GM23338 (cell line): ENCODE measurements at regions not wholly inside any gene's neighbourhood (a gene's known extent, or its start where the extent isn't known, plus 50 kb on each side); places are given as distances from the start of the nearest gene placed in this dataset.
"Not testable (repeated sequence)": the region's sequence is repeated elsewhere in the genome, so short reads cannot be mapped to it uniquely, and the experiment has no call there.

Experiments
- EZH2 ChIP-seq: fragments of 200-600 bp; sonication (generic); IDR thresholded peaks from one replicate; pipeline ENCODE4 v1.8.0; 2017; ENCODE audit warnings: antibody characterized with exemption, mild to moderate bottlenecking, low read depth; ENCODE audit not compliant: unreplicated experiment
- EZH2phosphoT487 ChIP-seq: fragments of 200-600 bp; sonication (generic); IDR thresholded peaks from one replicate; pipeline ENCODE4 v1.8.1; 2018; ENCODE audit warnings: antibody characterized with exemption; ENCODE audit not compliant: unreplicated experiment
- JUNB ChIP-seq: IDR thresholded peaks from one replicate; pipeline ENCODE4 v1.6.1; 2016; ENCODE audit warnings: antibody characterized with exemption; ENCODE audit not compliant: unreplicated experiment
- NANOG ChIP-seq: IDR thresholded peaks from 2 replicates; pipeline ENCODE4 v1.6.1; 2016; ENCODE audit warnings: antibody characterized with exemption, borderline replicate concordance
- POLR2AphosphoS5 ChIP-seq: IDR thresholded peaks from 2 replicates; pipeline ENCODE4 v1.6.1; 2016; ENCODE audit warnings: antibody characterized with exemption, low read depth
- STAT1 ChIP-seq: IDR thresholded peaks from one replicate; pipeline ENCODE4 v1.6.1; 2016; ENCODE audit warnings: antibody characterized with exemption; ENCODE audit not compliant: unreplicated experiment
- TF ChIP-seq, protein P1 (sequence below), 2 experiments: fragments of 200-600 bp in 1 of 2; sonication (generic) in 1 of 2; conservative IDR thresholded peaks; 2 replicates each; pipeline versions ENCODE4 v1.5.1 to v1.6.1; 2016 to 2017; ENCODE audit warnings: antibody characterized with exemption in 2 of 2, low read depth in 2 of 2, mild to moderate bottlenecking in 2 of 2, moderate library complexity in 1 of 2
- TF ChIP-seq, protein P2 (sequence below): IDR thresholded peaks from 2 replicates; pipeline ENCODE4 v1.6.1; 2016; ENCODE audit warnings: antibody characterized with exemption
- TF ChIP-seq, protein P3 (sequence below): IDR thresholded peaks from one replicate; pipeline ENCODE4 v1.6.1; 2018; ENCODE audit warnings: antibody characterized with exemption; ENCODE audit not compliant: unreplicated experiment
- TF ChIP-seq, protein P4 (sequence below): fragments of 250-450 bp; sonication (Bioruptor Pico); IDR thresholded peaks from 2 replicates; pipeline ENCODE4 v1.5.0; 2020; ENCODE audit warnings: mild to moderate bottlenecking, moderate library complexity

DNA sequence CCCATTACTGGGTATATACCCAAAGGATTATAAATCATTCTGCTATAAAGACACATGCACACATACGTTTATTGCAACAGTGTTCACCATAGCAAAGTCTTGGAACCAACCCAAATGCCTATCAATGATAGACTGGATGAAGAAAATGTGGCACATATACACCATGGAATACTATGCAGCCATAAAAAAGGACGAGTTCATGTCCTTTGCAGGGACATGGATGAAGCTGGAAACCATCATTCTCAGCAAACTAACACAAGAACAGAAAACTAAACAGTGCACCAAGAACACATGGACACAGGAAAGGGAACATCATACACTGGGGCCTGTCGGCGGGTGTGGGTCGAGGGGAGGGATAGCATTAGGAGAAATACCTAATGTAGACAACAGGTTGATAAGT, 65.5 kb upstream of the TEAD1 start:
- TF ChIP-seq, protein P1, sequence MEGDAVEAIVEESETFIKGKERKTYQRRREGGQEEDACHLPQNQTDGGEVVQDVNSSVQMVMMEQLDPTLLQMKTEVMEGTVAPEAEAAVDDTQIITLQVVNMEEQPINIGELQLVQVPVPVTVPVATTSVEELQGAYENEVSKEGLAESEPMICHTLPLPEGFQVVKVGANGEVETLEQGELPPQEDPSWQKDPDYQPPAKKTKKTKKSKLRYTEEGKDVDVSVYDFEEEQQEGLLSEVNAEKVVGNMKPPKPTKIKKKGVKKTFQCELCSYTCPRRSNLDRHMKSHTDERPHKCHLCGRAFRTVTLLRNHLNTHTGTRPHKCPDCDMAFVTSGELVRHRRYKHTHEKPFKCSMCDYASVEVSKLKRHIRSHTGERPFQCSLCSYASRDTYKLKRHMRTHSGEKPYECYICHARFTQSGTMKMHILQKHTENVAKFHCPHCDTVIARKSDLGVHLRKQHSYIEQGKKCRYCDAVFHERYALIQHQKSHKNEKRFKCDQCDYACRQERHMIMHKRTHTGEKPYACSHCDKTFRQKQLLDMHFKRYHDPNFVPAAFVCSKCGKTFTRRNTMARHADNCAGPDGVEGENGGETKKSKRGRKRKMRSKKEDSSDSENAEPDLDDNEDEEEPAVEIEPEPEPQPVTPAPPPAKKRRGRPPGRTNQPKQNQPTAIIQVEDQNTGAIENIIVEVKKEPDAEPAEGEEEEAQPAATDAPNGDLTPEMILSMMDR (conservative IDR thresholded peaks at IDR 0.05; ENCODE audit: low read depth in 2 of 2), result not testable (repeated sequence)
- TF ChIP-seq, protein P2, sequence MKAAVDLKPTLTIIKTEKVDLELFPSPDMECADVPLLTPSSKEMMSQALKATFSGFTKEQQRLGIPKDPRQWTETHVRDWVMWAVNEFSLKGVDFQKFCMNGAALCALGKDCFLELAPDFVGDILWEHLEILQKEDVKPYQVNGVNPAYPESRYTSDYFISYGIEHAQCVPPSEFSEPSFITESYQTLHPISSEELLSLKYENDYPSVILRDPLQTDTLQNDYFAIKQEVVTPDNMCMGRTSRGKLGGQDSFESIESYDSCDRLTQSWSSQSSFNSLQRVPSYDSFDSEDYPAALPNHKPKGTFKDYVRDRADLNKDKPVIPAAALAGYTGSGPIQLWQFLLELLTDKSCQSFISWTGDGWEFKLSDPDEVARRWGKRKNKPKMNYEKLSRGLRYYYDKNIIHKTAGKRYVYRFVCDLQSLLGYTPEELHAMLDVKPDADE, result not testable (repeated sequence)
- not testable (repeated sequence) for TF ChIP-seq STAT1, NANOG, POLR2AphosphoS5, EZH2phosphoT487, JUNB, EZH2
- TF ChIP-seq, protein P3, sequence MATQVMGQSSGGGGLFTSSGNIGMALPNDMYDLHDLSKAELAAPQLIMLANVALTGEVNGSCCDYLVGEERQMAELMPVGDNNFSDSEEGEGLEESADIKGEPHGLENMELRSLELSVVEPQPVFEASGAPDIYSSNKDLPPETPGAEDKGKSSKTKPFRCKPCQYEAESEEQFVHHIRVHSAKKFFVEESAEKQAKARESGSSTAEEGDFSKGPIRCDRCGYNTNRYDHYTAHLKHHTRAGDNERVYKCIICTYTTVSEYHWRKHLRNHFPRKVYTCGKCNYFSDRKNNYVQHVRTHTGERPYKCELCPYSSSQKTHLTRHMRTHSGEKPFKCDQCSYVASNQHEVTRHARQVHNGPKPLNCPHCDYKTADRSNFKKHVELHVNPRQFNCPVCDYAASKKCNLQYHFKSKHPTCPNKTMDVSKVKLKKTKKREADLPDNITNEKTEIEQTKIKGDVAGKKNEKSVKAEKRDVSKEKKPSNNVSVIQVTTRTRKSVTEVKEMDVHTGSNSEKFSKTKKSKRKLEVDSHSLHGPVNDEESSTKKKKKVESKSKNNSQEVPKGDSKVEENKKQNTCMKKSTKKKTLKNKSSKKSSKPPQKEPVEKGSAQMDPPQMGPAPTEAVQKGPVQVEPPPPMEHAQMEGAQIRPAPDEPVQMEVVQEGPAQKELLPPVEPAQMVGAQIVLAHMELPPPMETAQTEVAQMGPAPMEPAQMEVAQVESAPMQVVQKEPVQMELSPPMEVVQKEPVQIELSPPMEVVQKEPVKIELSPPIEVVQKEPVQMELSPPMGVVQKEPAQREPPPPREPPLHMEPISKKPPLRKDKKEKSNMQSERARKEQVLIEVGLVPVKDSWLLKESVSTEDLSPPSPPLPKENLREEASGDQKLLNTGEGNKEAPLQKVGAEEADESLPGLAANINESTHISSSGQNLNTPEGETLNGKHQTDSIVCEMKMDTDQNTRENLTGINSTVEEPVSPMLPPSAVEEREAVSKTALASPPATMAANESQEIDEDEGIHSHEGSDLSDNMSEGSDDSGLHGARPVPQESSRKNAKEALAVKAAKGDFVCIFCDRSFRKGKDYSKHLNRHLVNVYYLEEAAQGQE, result not testable (repeated sequence)
- TF ChIP-seq, protein P4, sequence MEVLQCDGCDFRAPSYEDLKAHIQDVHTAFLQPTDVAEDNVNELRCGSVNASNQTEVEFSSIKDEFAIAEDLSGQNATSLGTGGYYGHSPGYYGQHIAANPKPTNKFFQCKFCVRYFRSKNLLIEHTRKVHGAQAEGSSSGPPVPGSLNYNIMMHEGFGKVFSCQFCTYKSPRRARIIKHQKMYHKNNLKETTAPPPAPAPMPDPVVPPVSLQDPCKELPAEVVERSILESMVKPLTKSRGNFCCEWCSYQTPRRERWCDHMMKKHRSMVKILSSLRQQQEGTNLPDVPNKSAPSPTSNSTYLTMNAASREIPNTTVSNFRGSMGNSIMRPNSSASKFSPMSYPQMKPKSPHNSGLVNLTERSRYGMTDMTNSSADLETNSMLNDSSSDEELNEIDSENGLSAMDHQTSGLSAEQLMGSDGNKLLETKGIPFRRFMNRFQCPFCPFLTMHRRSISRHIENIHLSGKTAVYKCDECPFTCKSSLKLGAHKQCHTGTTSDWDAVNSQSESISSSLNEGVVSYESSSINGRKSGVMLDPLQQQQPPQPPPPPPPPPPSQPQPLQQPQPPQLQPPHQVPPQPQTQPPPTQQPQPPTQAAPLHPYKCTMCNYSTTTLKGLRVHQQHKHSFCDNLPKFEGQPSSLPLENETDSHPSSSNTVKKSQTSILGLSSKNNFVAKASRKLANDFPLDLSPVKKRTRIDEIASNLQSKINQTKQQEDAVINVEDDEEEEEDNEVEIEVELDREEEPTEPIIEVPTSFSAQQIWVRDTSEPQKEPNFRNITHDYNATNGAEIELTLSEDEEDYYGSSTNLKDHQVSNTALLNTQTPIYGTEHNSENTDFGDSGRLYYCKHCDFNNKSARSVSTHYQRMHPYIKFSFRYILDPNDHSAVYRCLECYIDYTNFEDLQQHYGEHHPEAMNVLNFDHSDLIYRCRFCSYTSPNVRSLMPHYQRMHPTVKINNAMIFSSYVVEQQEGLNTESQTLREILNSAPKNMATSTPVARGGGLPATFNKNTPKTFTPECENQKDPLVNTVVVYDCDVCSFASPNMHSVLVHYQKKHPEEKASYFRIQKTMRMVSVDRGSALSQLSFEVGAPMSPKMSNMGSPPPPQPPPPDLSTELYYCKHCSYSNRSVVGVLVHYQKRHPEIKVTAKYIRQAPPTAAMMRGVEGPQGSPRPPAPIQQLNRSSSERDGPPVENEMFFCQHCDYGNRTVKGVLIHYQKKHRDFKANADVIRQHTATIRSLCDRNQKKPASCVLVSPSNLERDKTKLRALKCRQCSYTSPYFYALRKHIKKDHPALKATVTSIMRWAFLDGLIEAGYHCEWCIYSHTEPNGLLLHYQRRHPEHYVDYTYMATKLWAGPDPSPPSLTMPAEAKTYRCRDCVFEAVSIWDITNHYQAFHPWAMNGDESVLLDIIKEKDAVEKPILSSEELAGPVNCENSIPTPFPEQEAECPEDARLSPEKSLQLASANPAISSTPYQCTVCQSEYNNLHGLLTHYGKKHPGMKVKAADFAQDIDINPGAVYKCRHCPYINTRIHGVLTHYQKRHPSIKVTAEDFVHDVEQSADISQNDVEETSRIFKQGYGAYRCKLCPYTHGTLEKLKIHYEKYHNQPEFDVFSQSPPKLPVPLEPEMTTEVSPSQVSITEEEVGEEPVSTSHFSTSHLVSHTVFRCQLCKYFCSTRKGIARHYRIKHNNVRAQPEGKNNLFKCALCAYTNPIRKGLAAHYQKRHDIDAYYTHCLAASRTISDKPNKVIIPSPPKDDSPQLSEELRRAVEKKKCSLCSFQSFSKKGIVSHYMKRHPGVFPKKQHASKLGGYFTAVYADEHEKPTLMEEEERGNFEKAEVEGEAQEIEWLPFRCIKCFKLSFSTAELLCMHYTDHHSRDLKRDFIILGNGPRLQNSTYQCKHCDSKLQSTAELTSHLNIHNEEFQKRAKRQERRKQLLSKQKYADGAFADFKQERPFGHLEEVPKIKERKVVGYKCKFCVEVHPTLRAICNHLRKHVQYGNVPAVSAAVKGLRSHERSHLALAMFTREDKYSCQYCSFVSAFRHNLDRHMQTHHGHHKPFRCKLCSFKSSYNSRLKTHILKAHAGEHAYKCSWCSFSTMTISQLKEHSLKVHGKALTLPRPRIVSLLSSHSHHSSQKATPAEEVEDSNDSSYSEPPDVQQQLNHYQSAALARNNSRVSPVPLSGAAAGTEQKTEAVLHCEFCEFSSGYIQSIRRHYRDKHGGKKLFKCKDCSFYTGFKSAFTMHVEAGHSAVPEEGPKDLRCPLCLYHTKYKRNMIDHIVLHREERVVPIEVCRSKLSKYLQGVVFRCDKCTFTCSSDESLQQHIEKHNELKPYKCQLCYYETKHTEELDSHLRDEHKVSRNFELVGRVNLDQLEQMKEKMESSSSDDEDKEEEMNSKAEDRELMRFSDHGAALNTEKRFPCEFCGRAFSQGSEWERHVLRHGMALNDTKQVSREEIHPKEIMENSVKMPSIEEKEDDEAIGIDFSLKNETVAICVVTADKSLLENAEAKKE (CRISPR knock-in tag), result not testable (repeated sequence)
